ENCODE measurements at regions not wholly inside any gene's neighbourhood (a gene's known extent, or its start where the extent isn't known, plus 50 kb on each side); places are given as distances from the start of the nearest gene placed in this dataset.

DNA sequence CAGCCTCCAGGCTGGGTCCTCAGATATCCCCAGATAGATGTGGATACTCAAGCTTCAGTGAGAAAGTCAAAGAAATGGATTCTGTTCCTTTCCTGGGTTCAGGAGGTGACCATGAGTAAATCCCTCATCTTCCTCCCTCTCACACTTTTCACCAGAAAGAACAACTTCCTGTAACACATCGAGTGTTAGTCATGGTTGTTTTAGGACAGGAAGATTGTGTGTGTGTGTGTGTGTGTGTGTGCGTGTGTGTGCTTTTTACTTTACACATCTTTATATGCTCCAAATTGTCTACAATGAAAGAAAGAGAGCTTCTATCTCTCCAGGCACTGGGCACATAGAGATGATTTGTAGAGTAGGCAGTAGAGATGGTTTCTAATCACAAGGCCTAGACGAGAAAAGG is 139.9 kb downstream of the TBXT start:
- Histone ChIP-seq H2AFZ (ENCODE audit: low read depth, low read length) (no peak overlapping the region), H4K20me1 (replicated peaks; ENCODE audit: control insufficient read depth, extremely low read depth, insufficient read depth, low read length) (no peaks in the 10 kb centered on the region), H3K79me2 (ENCODE audit: control insufficient read depth, insufficient read depth, low read length) (no peaks in the 10 kb centered on the region), H3K4me1 (ENCODE audit: control insufficient read depth, extremely low read depth, insufficient read depth, low read length) (no peaks in the 10 kb centered on the region), H3K4me3 (replicated peaks in 1 of 3; ENCODE audit: insufficient read depth in 1 of 3, low read depth in 1 of 3, low read length in 3 of 3) (no peak overlapping the region), H3K27ac (ENCODE audit: insufficient read depth, low read depth, low read length) (no peak overlapping the region), H3K4me2 (ENCODE audit: insufficient read depth, low read length) (no peak overlapping the region), H3K9me3 (replicated peaks; ENCODE audit: control insufficient read depth, insufficient read depth, low read length) (no peaks in the 10 kb centered on the region), H3K9me1 (replicated peaks; ENCODE audit: control insufficient read depth, extremely low read depth, insufficient read depth, low read length) (no peaks in the 10 kb centered on the region), H3K9ac (replicated peaks; ENCODE audit: extremely low read depth, insufficient read depth, low read length) (no peak overlapping the region), H3K27me3 (ENCODE audit: control insufficient read depth in 2 of 2, insufficient read depth in 2 of 2, low read length in 2 of 2) (no peaks in the 10 kb centered on the region), H3K36me3 (ENCODE audit: control insufficient read depth in 2 of 2, extremely low read depth in 1 of 2, insufficient read depth in 2 of 2, low read length in 2 of 2) (no peaks in the 10 kb centered on the region)
- dilution Hi-C loops (cut with MboI; ENCODE audit: extremely low pct_ligation_motif_present, low sequenced_read_pairs) (no loop called here), intact Hi-C loops (cut with micrococcal nuclease) (no loop called here)
- DNase-seq (ENCODE audit: low read depth, low spot score) (no peak), FAIRE-seq (no peak)
- POLR2A ChIA-PET = no interaction called here
- no TSS peak for BruUV-seq (replicated peaks)
- CTCF ChIA-PET = no interaction called here
- TF ChIP-seq, protein P1, sequence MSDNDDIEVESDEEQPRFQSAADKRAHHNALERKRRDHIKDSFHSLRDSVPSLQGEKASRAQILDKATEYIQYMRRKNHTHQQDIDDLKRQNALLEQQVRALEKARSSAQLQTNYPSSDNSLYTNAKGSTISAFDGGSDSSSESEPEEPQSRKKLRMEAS (IDR thresholded peaks at IDR 0.05; ENCODE audit: insufficient read depth, insufficient read length) = no peak
- no peak for TF ChIP-seq MYC (IDR thresholded peaks at IDR 0.05; ENCODE audit: low read depth, low read length)
- no peak for TF ChIP-seq POLR2AphosphoS5 (IDR thresholded peaks at IDR 0.05; ENCODE audit: insufficient read depth, low read depth, low read length)
- peak; percentile 42 for TF ChIP-seq FOS (IDR thresholded peaks at IDR 0.05; ENCODE audit: borderline replicate concordance, insufficient read depth, low read length)
- TF ChIP-seq GATA2 (IDR thresholded peaks at IDR 0.05; ENCODE audit: insufficient read depth, insufficient read length, low read depth, low read length) = no peak
- no peak for TF ChIP-seq JUN (IDR thresholded peaks at IDR 0.05; ENCODE audit: borderline replicate concordance, insufficient read depth, insufficient read length, low read depth)
- TF ChIP-seq, protein P2, sequence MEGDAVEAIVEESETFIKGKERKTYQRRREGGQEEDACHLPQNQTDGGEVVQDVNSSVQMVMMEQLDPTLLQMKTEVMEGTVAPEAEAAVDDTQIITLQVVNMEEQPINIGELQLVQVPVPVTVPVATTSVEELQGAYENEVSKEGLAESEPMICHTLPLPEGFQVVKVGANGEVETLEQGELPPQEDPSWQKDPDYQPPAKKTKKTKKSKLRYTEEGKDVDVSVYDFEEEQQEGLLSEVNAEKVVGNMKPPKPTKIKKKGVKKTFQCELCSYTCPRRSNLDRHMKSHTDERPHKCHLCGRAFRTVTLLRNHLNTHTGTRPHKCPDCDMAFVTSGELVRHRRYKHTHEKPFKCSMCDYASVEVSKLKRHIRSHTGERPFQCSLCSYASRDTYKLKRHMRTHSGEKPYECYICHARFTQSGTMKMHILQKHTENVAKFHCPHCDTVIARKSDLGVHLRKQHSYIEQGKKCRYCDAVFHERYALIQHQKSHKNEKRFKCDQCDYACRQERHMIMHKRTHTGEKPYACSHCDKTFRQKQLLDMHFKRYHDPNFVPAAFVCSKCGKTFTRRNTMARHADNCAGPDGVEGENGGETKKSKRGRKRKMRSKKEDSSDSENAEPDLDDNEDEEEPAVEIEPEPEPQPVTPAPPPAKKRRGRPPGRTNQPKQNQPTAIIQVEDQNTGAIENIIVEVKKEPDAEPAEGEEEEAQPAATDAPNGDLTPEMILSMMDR (IDR thresholded peaks at IDR 0.05; ENCODE audit: extremely low read depth in 1 of 2, insufficient read depth in 1 of 2, low read depth in 1 of 2, low read length in 2 of 2) = no peak
- no peak for TF ChIP-seq EZH2 (IDR thresholded peaks at IDR 0.05; ENCODE audit: borderline replicate concordance, low read depth, low read length, severe bottlenecking)
- TF ChIP-seq POLR2A (IDR thresholded peaks at IDR 0.05; ENCODE audit: low read depth, low read length) = no peak

Data from endothelial cell of umbilical vein (primary cell).